GM23338 (cell line): ENCODE measurements at regions not wholly inside any gene's neighbourhood (a gene's known extent, or its start where the extent isn't known, plus 50 kb on each side); places are given as distances from the start of the nearest gene placed in this dataset.

ENCODE experiments used
- ATAC-seq: fragments of 200-7000 bp; cut with Tn5 transposase; 3 replicates; pipeline ENCODE4 v1.9.1; 2020
- DNase-seq: peaks from one replicate; pipeline ENCODE4 v3.0.0-alpha.2; 2015; ENCODE audit warnings: low spot score
- H2AFZ ChIP-seq: fragments of 200-600 bp; sonication (generic); 2 replicates; pipeline ENCODE4 v1.8.0; 2016; ENCODE audit warnings: antibody characterized with exemption, mild to moderate bottlenecking, moderate library complexity
- H3F3A ChIP-seq: fragments of 200-600 bp; sonication (generic); replicated peaks from 2 replicates; pipeline ENCODE4 v1.8.0; 2017; ENCODE audit warnings: antibody characterized with exemption, mixed run types, low read depth
- H3K27ac ChIP-seq: fragments of 200-600 bp; sonication (generic); 2 replicates; pipeline ENCODE4 v1.6.1; 2016; ENCODE audit warnings: low read depth
- H3K27me3 ChIP-seq: fragments of 200-600 bp; sonication (generic); 2 replicates; pipeline ENCODE4 v1.8.0; 2016; ENCODE audit warnings: mild to moderate bottlenecking, mixed run types, moderate library complexity; ENCODE audit not compliant: insufficient read depth
- H3K36me3 ChIP-seq: fragments of 200-600 bp; sonication (generic); 2 replicates; pipeline ENCODE4 v1.8.0; 2016; ENCODE audit warnings: mild to moderate bottlenecking; ENCODE audit not compliant: insufficient read depth
- H3K4me1 ChIP-seq: fragments of 200-600 bp; sonication (generic); 2 replicates; pipeline ENCODE4 v1.8.0; 2016; ENCODE audit warnings: mild to moderate bottlenecking, moderate library complexity; ENCODE audit not compliant: insufficient read depth
- H3K4me2 ChIP-seq: fragments of 200-600 bp; sonication (generic); 2 replicates; pipeline ENCODE4 v1.7.1; 2017; ENCODE audit warnings: mixed run types
- H3K4me3 ChIP-seq: fragments of 200-600 bp; sonication (generic); 2 replicates; pipeline ENCODE4 v1.6.1; 2016; ENCODE audit warnings: mixed run types
- H3K79me2 ChIP-seq: fragments of 200-600 bp; sonication (generic); replicated peaks from 2 replicates; pipeline ENCODE4 v1.8.0; 2017; ENCODE audit warnings: mild to moderate bottlenecking; ENCODE audit not compliant: insufficient read depth
- H3K9me2 ChIP-seq: fragments of 200-600 bp; sonication (generic); 2 replicates; pipeline ENCODE4 v1.8.0; 2017; ENCODE audit not compliant: insufficient read depth
- H4K20me1 ChIP-seq: fragments of 200-600 bp; sonication (generic); replicated peaks from 2 replicates; pipeline ENCODE4 v1.8.0; 2017; ENCODE audit warnings: mild to moderate bottlenecking; ENCODE audit not compliant: insufficient read depth
- H3K27ac Mint-ChIP-seq: 2 replicates; pipeline ENCODE4 v1.8.0; 2020; ENCODE audit warnings: inconsistent platforms, mild to moderate bottlenecking, moderate library complexity, mixed read lengths
- H3K27me3 Mint-ChIP-seq: 3 replicates; pipeline ENCODE4 v1.8.0; 2022; ENCODE audit warnings: low read depth, mild to moderate bottlenecking, moderate library complexity, mixed read lengths, inconsistent platforms; ENCODE audit not compliant: insufficient read depth, poor library complexity
- H3K36me3 Mint-ChIP-seq: 3 replicates; pipeline ENCODE4 v1.8.0; 2021; ENCODE audit warnings: low read depth, mild to moderate bottlenecking, inconsistent platforms, moderate library complexity, mixed read lengths
- H3K4me1 Mint-ChIP-seq: 3 replicates; pipeline ENCODE4 v1.8.0; 2020; ENCODE audit warnings: mild to moderate bottlenecking, inconsistent platforms, mixed read lengths
- H3K4me3 Mint-ChIP-seq: 3 replicates; pipeline ENCODE4 v1.8.0; 2021; ENCODE audit warnings: moderate library complexity, mild to moderate bottlenecking, inconsistent platforms, mixed read lengths
- H3K9me3 Mint-ChIP-seq: 3 replicates; pipeline ENCODE4 v1.8.0; 2020; ENCODE audit warnings: moderate library complexity, mild to moderate bottlenecking, inconsistent platforms, mixed read lengths
- CTCF ChIP-seq, 2 experiments: fragments of 200-600 bp in 1 of 2; sonication (generic) in 1 of 2; conservative IDR thresholded peaks; 2 replicates each; pipeline versions ENCODE4 v1.5.1 to v1.6.1; 2016 to 2017; ENCODE audit warnings: antibody characterized with exemption in 2 of 2, low read depth in 2 of 2, mild to moderate bottlenecking in 2 of 2, moderate library complexity in 1 of 2
- EZH2 ChIP-seq: fragments of 200-600 bp; sonication (generic); IDR thresholded peaks from one replicate; pipeline ENCODE4 v1.8.0; 2017; ENCODE audit warnings: antibody characterized with exemption, mild to moderate bottlenecking, low read depth; ENCODE audit not compliant: unreplicated experiment
- NANOG ChIP-seq: IDR thresholded peaks from 2 replicates; pipeline ENCODE4 v1.6.1; 2016; ENCODE audit warnings: antibody characterized with exemption, borderline replicate concordance
- REST ChIP-seq: IDR thresholded peaks from one replicate; pipeline ENCODE4 v1.6.1; 2018; ENCODE audit warnings: antibody characterized with exemption; ENCODE audit not compliant: unreplicated experiment
- ZNF114 ChIP-seq: fragments of 250-450 bp; sonication (Bioruptor Pico); IDR thresholded peaks from 2 replicates; pipeline ENCODE4 v1.5.0; 2020; ENCODE audit warnings: mild to moderate bottlenecking, moderate library complexity
- ZNF462 ChIP-seq: fragments of 250-450 bp; sonication (Bioruptor Pico); IDR thresholded peaks from 2 replicates; pipeline ENCODE4 v1.5.0; 2020; ENCODE audit warnings: mild to moderate bottlenecking, moderate library complexity

GRCh38 chr13:78844106-78844505, 185.2 kb upstream of the OBI1 start:
- no peaks in the 10 kb centered on the region for H3K4me1 ChIP-seq
- H3K27me3 Mint-ChIP-seq: no peaks in the 10 kb centered on the region
- H3K9me3 Mint-ChIP-seq: no peaks in the 10 kb centered on the region
- DNase-seq: no peak
- H3K27ac Mint-ChIP-seq: no peak overlapping the region
- H2AFZ ChIP-seq: no peak overlapping the region; the same call in 1 of the 2 replicates
- no peak overlapping the region for H3K27ac ChIP-seq
- H4K20me1 ChIP-seq: no peaks in the 10 kb centered on the region
- no peaks in the 10 kb centered on the region for H3K79me2 ChIP-seq
- H3K36me3 Mint-ChIP-seq: no peaks in the 10 kb centered on the region
- no peak overlapping the region for H3K4me3 Mint-ChIP-seq
- no peak for ATAC-seq
- 0 out of 2 replicates have a peak, but pooled peaks cover 2% of the 10 kb centered on the region for H3K9me2 ChIP-seq
- H3K4me1 Mint-ChIP-seq: no peaks in the 10 kb centered on the region
- no peaks in the 10 kb centered on the region for H3F3A ChIP-seq
- no peak overlapping the region for H3K4me3 ChIP-seq
- H3K4me2 ChIP-seq: no peak overlapping the region
- TF ChIP-seq REST (no peak), ZNF114 (no peak), CTCF (conservative IDR thresholded peaks at IDR 0.05; ENCODE audit: low read depth in 2 of 2) (no peak), NANOG (no peak), ZNF462 (CRISPR knock-in tag) (no peak), EZH2 (no peak)
- no peaks in the 10 kb centered on the region for H3K36me3 ChIP-seq
- no peaks in the 10 kb centered on the region for H3K27me3 ChIP-seq
